Peyer's patch (tissue), 4 donors: ENCODE measurements at regions not wholly inside any gene's neighbourhood (a gene's known extent, or its start where the extent isn't known, plus 50 kb on each side); places are given as distances from the start of the nearest gene placed in this dataset.

Experiments used
- CTCF ChIP-seq, 6 experiments: fragments of 450-650 bp in 4 of 6; fragments of 200-600 bp in 2 of 6; sonication (generic) in 1 of 6; IDR thresholded peaks; one replicate each; pipeline ENCODE4 v1.5.1; 2017 to 2019; ENCODE audit warnings: antibody characterized with exemption in 6 of 6, mild to moderate bottlenecking in 3 of 6, moderate library complexity in 1 of 6
- POLR2A ChIP-seq, 2 donors: fragments of 450-650 bp; IDR thresholded peaks; one replicate each; pipeline ENCODE4 v1.5.1; 2017; ENCODE audit warnings: antibody characterized with exemption in 2 of 2, mild to moderate bottlenecking in 2 of 2, moderate library complexity in 2 of 2

DNA sequence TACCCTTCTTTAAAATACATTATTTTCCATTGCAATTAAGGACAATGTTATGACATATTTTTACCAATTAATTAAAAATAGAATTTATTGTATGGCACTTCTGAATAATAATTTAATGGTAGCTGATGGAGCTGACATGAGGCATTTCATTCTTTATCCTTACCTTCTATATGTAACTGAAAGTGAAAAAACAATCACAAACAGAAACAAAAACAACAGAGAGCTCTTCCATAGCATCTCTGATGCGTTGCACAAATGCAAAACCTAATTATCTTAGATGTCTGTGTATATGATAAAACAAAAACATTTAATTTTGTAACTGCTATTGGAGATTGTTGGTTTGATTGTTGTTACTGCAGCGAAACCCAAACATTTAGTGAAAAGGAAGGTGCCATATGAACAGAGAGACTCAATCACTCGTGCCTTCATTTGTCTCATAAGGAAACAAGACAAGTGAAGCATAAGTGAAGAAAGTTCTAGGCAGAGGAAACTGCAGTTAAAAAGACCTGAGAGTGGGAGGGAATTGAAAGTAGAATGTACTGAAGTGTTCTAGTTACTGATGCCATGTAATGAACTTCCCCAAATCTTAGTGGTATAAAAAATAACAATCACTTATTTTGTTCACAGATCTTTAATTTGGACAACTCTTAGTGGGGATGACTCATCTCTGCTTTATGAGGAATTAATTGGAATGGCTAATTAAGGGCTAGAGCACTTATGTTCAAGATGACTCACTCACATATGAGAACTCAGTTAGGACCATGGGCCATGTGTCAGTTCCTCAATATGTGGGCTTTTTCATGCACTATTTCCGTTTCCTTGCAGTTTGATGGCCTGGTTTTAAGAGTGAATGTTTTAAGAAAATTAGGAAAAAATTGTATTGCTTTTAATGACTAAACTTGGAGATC is 245.0 kb upstream of the OLFM3 start:
- TF ChIP-seq CTCF (IDR thresholded peaks at IDR 0.05): no peak
- TF ChIP-seq POLR2A (IDR thresholded peaks at IDR 0.05): no peak
